SU-DHL-6 (cell line): ENCODE measurements at regions not wholly inside any gene's neighbourhood (a gene's known extent, or its start where the extent isn't known, plus 50 kb on each side); places are given as distances from the start of the nearest gene placed in this dataset.

Source experiments
- EZH2phosphoT487 ChIP-seq: fragments of 200-600 bp; sonication (generic), shearing (Covaris generic); conservative IDR thresholded peaks from 2 replicates; pipeline ENCODE4 v1.6.1; 2018; ENCODE audit warnings: mild to moderate bottlenecking, antibody characterized with exemption, low read length, moderate library complexity, mixed read lengths
- TF ChIP-seq, protein P1 (sequence below): fragments of 200-600 bp; sonication (generic); IDR thresholded peaks from one replicate; pipeline ENCODE4 v1.5.1; 2017; ENCODE audit warnings: antibody characterized with exemption, mild to moderate bottlenecking, low read length, moderate library complexity; ENCODE audit not compliant: insufficient read depth, poor library complexity, severe bottlenecking

DNA sequence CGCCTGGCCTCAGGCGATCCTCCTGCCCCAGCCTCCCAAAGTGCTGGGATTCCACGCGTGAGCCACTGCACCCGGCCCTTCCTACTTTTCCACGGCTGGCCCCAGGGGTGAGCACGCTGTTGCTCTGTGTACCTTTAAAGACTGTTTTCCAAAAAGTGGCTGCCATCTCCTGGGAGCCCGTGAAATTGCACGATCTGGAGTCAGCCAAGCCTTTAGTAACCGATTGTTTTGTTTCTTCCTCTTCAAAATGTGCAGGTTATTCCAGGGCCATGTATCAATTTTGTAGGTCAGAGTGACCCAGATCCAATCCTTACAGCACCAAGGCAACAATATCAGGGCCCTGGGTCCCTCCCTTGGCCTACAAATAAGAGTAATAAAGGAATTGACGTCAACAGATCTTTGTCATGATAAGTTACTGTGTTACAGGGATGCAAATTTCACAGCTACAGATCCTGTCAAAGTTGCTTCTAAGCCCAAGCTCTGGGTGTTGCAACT lies 135.6 kb upstream of the ZNF236 start:
- TF ChIP-seq, protein P1, sequence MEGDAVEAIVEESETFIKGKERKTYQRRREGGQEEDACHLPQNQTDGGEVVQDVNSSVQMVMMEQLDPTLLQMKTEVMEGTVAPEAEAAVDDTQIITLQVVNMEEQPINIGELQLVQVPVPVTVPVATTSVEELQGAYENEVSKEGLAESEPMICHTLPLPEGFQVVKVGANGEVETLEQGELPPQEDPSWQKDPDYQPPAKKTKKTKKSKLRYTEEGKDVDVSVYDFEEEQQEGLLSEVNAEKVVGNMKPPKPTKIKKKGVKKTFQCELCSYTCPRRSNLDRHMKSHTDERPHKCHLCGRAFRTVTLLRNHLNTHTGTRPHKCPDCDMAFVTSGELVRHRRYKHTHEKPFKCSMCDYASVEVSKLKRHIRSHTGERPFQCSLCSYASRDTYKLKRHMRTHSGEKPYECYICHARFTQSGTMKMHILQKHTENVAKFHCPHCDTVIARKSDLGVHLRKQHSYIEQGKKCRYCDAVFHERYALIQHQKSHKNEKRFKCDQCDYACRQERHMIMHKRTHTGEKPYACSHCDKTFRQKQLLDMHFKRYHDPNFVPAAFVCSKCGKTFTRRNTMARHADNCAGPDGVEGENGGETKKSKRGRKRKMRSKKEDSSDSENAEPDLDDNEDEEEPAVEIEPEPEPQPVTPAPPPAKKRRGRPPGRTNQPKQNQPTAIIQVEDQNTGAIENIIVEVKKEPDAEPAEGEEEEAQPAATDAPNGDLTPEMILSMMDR: peak; percentile 42
- no peak for TF ChIP-seq EZH2phosphoT487
